OCI-LY7 (cell line): ENCODE measurements at regions not wholly inside any gene's neighbourhood (a gene's known extent, or its start where the extent isn't known, plus 50 kb on each side); places are given as distances from the start of the nearest gene placed in this dataset.

Experiments
- CTCF ChIP-seq: fragments of 200-600 bp; sonication (generic); conservative IDR thresholded peaks from 2 replicates; pipeline ENCODE4 v1.5.1; 2014; ENCODE audit warnings: mild to moderate bottlenecking, antibody characterized with exemption, low read length, moderate library complexity, mixed read lengths
- EZH2phosphoT487 ChIP-seq: fragments of 200-600 bp; sonication (generic); IDR thresholded peaks from 2 replicates; pipeline ENCODE4 v1.6.1; 2018; ENCODE audit warnings: low read depth, borderline replicate concordance, mild to moderate bottlenecking, mixed run types, antibody characterized with exemption, low read length, moderate library complexity, mixed read lengths

- TF ChIP-seq CTCF (no peak), EZH2phosphoT487 (no peak)
Measured at GRCh38 chrX:116306218-116306617, 130.2 kb upstream of the SLC6A14 start.
